HG02981 (cell line): ENCODE measurements at regions not wholly inside any gene's neighbourhood (a gene's known extent, or its start where the extent isn't known, plus 50 kb on each side); places are given as distances from the start of the nearest gene placed in this dataset.

Experiments used
- ATAC-seq: cut with Tn5 transposase; IDR thresholded peaks from one replicate; pipeline ENCODE4 v1.9.1; 2021; ENCODE audit warnings: mild to moderate bottlenecking, moderate library complexity; ENCODE audit not compliant: unreplicated experiment

- ATAC-seq, result no peak
These were observed 202.3 kb downstream of the LTN1 start for GRCh38 chr21:28790335-28790734.

DNA sequence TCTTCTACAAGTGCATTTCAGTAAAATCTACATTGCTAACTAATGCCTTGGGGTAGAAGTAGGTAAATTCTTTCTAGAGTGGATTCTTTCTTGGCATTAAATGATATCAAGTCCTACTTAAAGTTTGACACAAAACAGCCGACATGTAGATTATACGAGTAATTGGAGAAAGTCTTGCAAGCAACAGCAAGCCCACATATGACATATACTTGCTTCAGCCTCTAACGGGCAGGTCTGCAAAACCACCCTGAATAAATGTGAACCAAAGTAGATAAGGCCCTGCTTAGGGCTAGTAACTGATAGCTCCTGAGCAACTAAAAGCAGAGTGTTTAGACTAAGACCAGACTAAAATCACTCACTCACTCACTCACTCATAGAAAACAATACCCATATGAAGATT is 203.2 kb downstream of the LTN1 start:
- ATAC-seq, result no peak

DNA sequence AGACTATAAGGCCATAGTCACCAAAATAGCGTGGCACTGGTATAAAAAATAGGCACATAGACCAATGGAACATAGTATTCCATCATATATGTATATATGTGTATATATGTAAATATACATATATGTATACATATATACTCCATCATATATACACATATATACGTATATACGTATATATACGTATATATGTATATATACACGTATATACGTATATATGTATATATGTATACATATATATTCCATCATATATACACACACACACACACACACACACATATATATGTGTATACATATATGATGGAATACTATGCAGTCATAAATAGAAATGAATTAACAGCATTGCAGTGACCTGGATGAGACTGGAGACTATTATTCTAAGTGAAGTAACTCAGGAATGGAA is 204.6 kb downstream of the LTN1 start:
- no peak for ATAC-seq

DNA sequence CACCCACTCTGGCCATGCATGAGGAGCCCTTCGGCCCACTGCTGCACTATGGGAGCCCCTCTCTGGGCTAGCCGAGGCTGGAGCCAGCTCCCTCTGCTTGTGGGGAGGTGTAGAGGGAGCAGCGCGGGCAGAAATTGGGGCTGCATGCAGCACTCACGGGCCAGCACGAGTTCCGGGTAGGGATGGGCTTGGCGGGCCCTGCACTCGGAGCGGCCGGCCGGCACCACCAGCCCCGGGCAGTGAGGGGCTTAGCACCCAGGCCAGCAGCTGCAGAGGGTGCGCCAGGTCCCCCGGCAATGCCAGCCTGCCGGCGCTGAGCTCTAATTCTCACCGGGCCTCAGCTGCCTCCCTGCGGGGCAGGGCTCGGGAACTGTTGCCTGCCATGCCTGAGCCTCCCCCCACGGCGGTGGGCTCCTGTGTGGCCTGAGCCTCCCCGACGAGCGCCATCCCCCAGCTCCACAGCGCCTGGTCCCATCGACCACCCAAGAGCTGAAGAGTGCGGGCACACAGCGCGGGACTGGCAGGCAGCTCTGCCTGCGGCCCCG is 209.0 kb downstream of the LTN1 start:
- no peak for ATAC-seq

GRCh38 chr21:28781602-28782276 is 210.9 kb downstream of the LTN1 start:
- no peak for ATAC-seq

DNA sequence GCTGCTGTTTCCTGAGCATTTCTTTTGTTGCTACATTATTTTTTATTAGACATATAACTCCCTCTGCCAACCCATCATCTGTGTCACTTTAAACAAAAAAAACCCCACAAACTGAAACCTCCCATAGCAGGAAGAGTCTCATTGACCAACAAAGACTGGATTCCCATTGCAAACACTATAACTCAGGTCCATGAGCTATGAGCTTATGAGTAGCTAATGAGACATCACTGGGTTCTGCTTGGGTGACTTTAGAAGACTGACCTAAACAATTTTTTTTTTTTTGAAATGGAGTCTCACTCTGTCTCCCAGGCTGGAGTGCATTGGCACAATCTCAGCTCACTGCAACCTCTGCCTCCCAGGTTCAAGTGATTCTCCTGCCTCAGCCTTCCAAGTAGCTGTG is 212.8 kb downstream of the LTN1 start:
- ATAC-seq, result no peak

- no peak for ATAC-seq
These were observed 216.4 kb downstream of the LTN1 start for GRCh38 chr21:28776251-28776650.

- no peak for ATAC-seq
These were observed 217.6 kb downstream of the LTN1 start for GRCh38 chr21:28775071-28775470.

DNA sequence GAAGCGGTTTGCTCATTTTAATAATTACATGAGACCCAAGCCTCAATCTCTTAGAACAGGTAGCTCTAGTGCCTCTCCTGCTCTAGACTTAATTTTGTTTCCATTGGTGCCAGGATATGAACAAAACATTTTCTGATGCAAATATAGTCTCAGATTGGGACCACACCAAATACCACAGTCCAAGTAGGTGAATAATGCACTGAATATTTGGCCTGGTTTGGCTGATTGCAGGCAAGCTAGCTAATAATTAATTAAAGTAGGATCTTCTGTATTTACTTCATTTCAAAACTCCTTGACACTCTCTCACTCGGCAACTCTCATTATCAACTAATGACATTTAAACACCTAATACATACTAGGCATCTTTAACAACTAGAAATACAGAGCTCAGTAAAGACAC is 219.6 kb downstream of the LTN1 start:
- ATAC-seq, result no peak

DNA sequence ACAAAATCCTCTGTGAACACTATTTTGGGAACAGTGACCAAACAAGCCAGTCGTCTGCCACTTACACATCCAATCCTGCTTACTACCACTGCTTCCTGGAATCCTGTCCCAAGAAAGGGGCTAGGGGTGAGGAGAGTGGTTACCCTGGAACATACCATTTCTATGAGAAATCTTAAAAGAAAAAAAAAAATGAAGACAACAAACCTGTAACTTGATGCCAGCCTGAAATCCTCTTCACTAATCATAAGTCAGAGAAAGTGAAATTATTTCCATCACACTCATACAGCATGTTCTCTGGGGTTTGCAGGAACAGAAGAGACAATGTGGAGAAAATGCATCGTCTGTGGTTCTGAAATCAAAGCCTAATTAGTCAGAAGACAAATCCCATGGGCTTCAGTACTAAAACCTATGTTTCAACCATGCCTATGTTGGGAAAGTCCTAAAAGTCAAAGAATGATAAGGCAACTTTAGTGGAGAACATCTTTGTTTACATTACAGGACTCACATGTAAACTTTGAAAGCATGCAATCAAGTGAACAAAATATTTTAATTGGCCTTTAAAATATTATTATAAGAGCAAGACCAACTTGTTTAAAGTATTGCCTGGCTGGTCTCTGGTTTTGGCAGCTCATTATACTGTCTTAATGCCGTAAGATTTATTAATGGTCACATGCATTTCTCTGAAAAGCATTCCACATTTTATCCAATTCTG is 220.7 kb downstream of the LTN1 start:
- ATAC-seq, result no peak

GRCh38 chr21:28770867-28771661 is 221.6 kb downstream of the LTN1 start:
- ATAC-seq, result no peak

DNA sequence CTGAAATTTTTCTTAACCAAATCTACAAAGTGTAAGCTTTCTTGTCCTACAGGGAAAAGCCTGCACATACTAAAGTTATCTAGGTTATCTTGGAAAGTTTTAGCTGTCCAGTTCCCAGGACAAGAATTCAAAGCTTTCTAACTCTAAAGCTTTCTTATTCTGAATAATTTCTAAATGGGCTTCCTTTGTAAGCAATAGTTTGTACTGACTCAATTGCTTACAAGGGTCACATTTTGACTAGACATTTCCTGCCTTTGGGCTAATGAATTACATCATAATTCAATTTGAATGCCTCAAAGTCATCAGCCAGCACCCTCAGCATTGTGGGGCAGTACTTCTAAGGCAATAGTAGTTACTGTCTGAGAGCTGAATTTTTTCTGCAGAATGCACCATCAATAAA is 223.0 kb downstream of the LTN1 start:
- no peak for ATAC-seq

GRCh38 chr21:28768753-28769152 is 223.9 kb downstream of the LTN1 start:
- ATAC-seq, result no peak

GRCh38 chr21:28767523-28767922 is 225.2 kb downstream of the LTN1 start:
- ATAC-seq, result no peak

- ATAC-seq, result no peak
These were observed 228.8 kb downstream of the LTN1 start for GRCh38 chr21:28763809-28764418.

GRCh38 chr21:28762357-28762735 is 230.3 kb downstream of the LTN1 start:
- ATAC-seq, result no peak

DNA sequence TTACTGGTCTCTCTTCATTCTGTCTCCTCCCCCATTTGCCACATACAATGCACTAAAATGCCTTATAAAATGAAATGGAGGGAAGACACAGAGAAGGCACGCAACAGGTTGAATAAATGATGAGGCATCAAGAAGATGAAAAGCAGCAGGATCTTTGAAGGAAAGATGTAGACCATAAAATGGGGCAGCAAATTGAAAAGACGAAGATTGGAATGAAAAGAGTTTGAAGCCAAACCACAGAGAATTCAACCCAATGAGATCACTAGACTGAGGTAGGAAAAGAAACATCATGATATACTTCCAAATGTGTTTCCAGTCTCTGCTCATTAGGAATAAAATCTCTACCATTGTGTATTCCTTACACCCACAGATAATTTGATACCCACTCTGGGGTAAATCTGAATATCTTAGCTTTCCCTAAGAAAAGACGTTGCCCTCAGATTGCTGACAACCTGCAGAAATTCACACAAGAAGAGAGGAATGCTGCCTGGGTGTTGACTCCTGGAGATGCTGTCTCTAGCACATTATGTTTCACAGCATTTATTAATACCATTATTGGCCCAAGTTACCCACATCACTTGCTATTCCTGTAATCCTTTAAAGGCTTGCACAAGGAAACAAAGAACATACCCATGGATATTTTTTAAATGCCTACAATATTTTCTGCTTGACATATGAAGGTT is 230.9 kb downstream of the LTN1 start:
- no peak for ATAC-seq

DNA sequence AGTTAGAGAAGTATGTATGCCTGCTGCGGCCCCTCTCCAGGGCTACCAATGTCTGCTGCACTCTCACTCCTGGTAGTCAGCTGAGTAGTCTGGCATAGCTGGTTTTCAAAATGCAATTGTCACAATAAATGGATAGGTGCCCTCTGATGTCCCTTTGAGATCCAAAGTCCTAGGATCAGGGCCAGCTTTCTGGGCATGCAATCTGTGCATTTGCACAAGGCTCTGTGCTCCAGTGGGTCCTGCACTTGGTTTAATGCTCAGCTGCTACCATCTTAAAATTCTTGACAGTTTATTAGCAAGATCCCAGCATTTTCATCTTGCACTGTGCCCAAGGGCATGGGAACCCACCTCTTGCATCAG is 233.8 kb downstream of the LTN1 start:
- no peak for ATAC-seq

DNA sequence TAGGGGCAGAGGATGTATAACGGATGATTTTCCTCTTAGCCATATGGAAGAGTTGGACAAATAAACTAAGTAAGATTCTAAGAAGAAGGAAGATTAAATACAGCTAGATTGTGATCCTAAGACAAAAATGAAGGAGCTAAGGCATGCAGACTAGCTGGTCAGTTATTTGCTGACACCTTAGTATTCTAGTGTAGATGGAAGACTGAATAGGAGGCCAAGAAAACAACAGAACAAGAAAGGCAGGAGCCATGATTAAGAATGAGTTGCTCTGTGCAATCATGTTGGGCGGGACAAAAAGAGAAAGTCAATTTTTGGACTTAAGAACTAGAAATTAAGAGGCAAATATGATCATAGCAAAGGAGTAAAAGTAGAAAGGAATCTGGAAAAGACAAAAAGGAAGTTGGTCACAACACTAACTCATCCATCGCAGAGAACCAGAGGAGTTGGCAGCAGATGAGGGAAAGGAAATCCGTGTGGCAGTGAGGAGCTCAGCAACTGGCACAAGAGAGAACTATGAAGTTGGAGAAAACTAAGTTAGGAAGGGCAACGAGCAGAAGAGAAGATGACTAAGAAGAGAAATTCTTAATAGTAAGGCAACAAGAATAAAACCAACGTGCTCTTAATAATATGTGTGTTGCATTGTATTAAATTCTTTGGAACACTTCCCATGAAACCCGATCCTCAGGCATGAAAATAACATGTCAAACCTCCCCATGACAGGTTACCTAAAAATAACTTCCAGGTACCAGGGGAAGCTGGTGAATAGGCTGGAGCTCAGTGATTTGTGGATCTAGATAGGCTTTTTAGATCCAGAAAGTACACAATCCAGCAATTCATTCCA is 234.4 kb downstream of the LTN1 start:
- ATAC-seq, result no peak

GRCh38 chr21:28754862-28755261 is 237.8 kb downstream of the LTN1 start:
- ATAC-seq, result no peak
